ENCODE measurements at regions not wholly inside any gene's neighbourhood (a gene's known extent, or its start where the extent isn't known, plus 50 kb on each side); places are given as distances from the start of the nearest gene placed in this dataset.

GRCh38 chr12:87687362-87687761 lies 341.8 kb downstream of the C12orf50 start:
- Mint-ChIP-seq H3K4me3 (ENCODE audit: low read depth) (no peak overlapping the region), H3K36me3 (ENCODE audit: insufficient read depth) (no peaks in the 10 kb centered on the region), H3K27me3 (no peaks in the 10 kb centered on the region), H3K9me3 (ENCODE audit: low read depth) (peaks cover 3% of the 10 kb centered on the region), H3K4me1 (ENCODE audit: low read depth) (peaks cover 8% of the 10 kb centered on the region), H3K27ac (no peak overlapping the region)
- TF ChIP-seq CTCF (IDR thresholded peaks at IDR 0.05; ENCODE audit: unreplicated experiment) = no peak
- no peak for DNase-seq (ENCODE audit: low spot score, unreplicated experiment)

- no peak for DNase-seq (ENCODE audit: low spot score, unreplicated experiment)
- no peak overlapping the region for H3K27ac Mint-ChIP-seq
- H3K4me3 Mint-ChIP-seq (ENCODE audit: low read depth) = no peak overlapping the region
- H3K4me1 Mint-ChIP-seq (ENCODE audit: low read depth) = peaks cover 8% of the 10 kb centered on the region
- H3K27me3 Mint-ChIP-seq = no peaks in the 10 kb centered on the region
- H3K9me3 Mint-ChIP-seq (ENCODE audit: low read depth) = peaks cover 3% of the 10 kb centered on the region
- TF ChIP-seq CTCF (IDR thresholded peaks at IDR 0.05; ENCODE audit: unreplicated experiment) = no peak
- H3K36me3 Mint-ChIP-seq (ENCODE audit: insufficient read depth) = no peaks in the 10 kb centered on the region
These were observed 343.5 kb downstream of the C12orf50 start for GRCh38 chr12:87685696-87686095.

- Mint-ChIP-seq H3K36me3 (ENCODE audit: insufficient read depth) (no peaks in the 10 kb centered on the region), H3K9me3 (ENCODE audit: low read depth) (peaks cover under 1% of the 10 kb centered on the region), H3K27me3 (no peaks in the 10 kb centered on the region), H3K27ac (no peak overlapping the region), H3K4me3 (ENCODE audit: low read depth) (no peak overlapping the region), H3K4me1 (ENCODE audit: low read depth) (peaks cover 2% of the 10 kb centered on the region)
- DNase-seq (ENCODE audit: low spot score, unreplicated experiment) = no peak
- TF ChIP-seq CTCF (IDR thresholded peaks at IDR 0.05; ENCODE audit: unreplicated experiment) = no peak
These were observed 349.9 kb downstream of the C12orf50 start for GRCh38 chr12:87679251-87679650.

GRCh38 chr12:87678453-87678852 lies 350.7 kb downstream of the C12orf50 start:
- Mint-ChIP-seq H3K4me1 (ENCODE audit: low read depth) (peaks cover 2% of the 10 kb centered on the region), H3K9me3 (ENCODE audit: low read depth) (no peaks in the 10 kb centered on the region)
- TF ChIP-seq CTCF (IDR thresholded peaks at IDR 0.05; ENCODE audit: unreplicated experiment) = no peak

GRCh38 chr12:87676731-87677130 lies 352.5 kb downstream of the C12orf50 start:
- Mint-ChIP-seq H3K36me3 (ENCODE audit: insufficient read depth) (no peaks in the 10 kb centered on the region), H3K4me3 (ENCODE audit: low read depth) (no peak overlapping the region), H3K27ac (no peak overlapping the region), H3K27me3 (no peaks in the 10 kb centered on the region), H3K4me1 (ENCODE audit: low read depth) (peaks cover 2% of the 10 kb centered on the region), H3K9me3 (ENCODE audit: low read depth) (peaks cover 5% of the 10 kb centered on the region)
- no peak for TF ChIP-seq CTCF (IDR thresholded peaks at IDR 0.05; ENCODE audit: unreplicated experiment)
- no peak for DNase-seq (ENCODE audit: low spot score, unreplicated experiment)

More at GRCh38 chr12:87678453-87678852, 350.7 kb downstream of the C12orf50 start:
- Mint-ChIP-seq H3K4me3 (ENCODE audit: low read depth) (no peak overlapping the region), H3K27ac (no peak overlapping the region), H3K27me3 (no peaks in the 10 kb centered on the region), H3K36me3 (ENCODE audit: insufficient read depth) (no peaks in the 10 kb centered on the region)
- DNase-seq (ENCODE audit: low spot score, unreplicated experiment) = no peak
